MG63 (cell line): ENCODE measurements at regions not wholly inside any gene's neighbourhood (a gene's known extent, or its start where the extent isn't known, plus 50 kb on each side); places are given as distances from the start of the nearest gene placed in this dataset.

Source experiments
- DNase-seq: peaks from one replicate; pipeline ENCODE4 v3.0.0-alpha.2; 2020
- H3K27me3 ChIP-seq: fragments of 250-450 bp; sonication (Bioruptor Pico); 2 replicates; pipeline ENCODE4 v1.5.1; 2020; ENCODE audit warnings: mild to moderate bottlenecking, moderate library complexity
- H3K36me3 ChIP-seq: fragments of 250-450 bp; sonication (Bioruptor Pico); 2 replicates; pipeline ENCODE4 v1.5.1; 2020; ENCODE audit warnings: mild to moderate bottlenecking, moderate library complexity
- H3K4me3 ChIP-seq: fragments of 250-450 bp; sonication (Bioruptor Pico); 2 replicates; pipeline ENCODE4 v1.5.1; 2020; ENCODE audit warnings: mild to moderate bottlenecking, moderate library complexity
- H3K9me3 ChIP-seq: fragments of 250-450 bp; sonication (Bioruptor Pico); 2 replicates; pipeline ENCODE4 v1.5.1; 2020; ENCODE audit warnings: mild to moderate bottlenecking, moderate library complexity

- peak; percentile 26 for DNase-seq
- Histone ChIP-seq H3K27me3 (no peaks in the 10 kb centered on the region), H3K4me3 (no peak overlapping the region), H3K9me3 (no peaks in the 10 kb centered on the region; the same call in 1 of the 2 replicates), H3K36me3 (no peaks in the 10 kb centered on the region)
These were observed 51.4 kb upstream of the RIOK3 start for GRCh38 chr18:23401400-23402347.
